Lower lobe of right lung (tissue), 2 donors: ENCODE measurements at regions not wholly inside any gene's neighbourhood (a gene's known extent, or its start where the extent isn't known, plus 50 kb on each side); places are given as distances from the start of the nearest gene placed in this dataset.

Experiments used
- ATAC-seq, 2 donors: fragments of 200-7000 bp; cut with Tn5 transposase; one replicate each; pipeline ENCODE4 v1.9.1; 2020 to 2022; ENCODE audit warnings: mild to moderate bottlenecking in 2 of 2, moderate library complexity in 2 of 2
- DNase-seq: peaks from one replicate; pipeline ENCODE4 v3.0.0-alpha.2; 2020
- H3K27ac ChIP-seq: fragments of 200-600 bp; one replicate; pipeline ENCODE4 v1.8.0; 2022
- H3K27me3 ChIP-seq: fragments of 200-600 bp; one replicate; pipeline ENCODE4 v1.8.0; 2022; ENCODE audit warnings: low read depth
- H3K36me3 ChIP-seq: fragments of 200-600 bp; one replicate; pipeline ENCODE4 v1.8.0; 2022; ENCODE audit warnings: mild to moderate bottlenecking
- H3K4me1 ChIP-seq: fragments of 200-600 bp; one replicate; pipeline ENCODE4 v1.8.0; 2022
- H3K4me3 ChIP-seq: fragments of 200-600 bp; one replicate; pipeline ENCODE4 v1.8.0; 2022; ENCODE audit warnings: mild to moderate bottlenecking
- H3K9me3 ChIP-seq: fragments of 200-600 bp; one replicate; pipeline ENCODE4 v1.8.0; 2022
- CTCF ChIP-seq: fragments of 200-600 bp; IDR thresholded peaks from one replicate; pipeline ENCODE4 v1.8.0; 2022; ENCODE audit warnings: antibody characterized with exemption, mild to moderate bottlenecking
- intact Hi-C: fragments of 100-400 bp; cut with DNase I; formaldehyde crosslinking; loops from one replicate; pipeline ENCODE4 v1.11.0; 2022
- donor health status: DM: no; HTN: yes; CAD: no; lungs with severe emphysema.

GRCh38 chr21:43297391-43297981 is 128.7 kb downstream of the CRYAA start:
- H3K27me3 ChIP-seq, result no peaks in the 10 kb centered on the region
- H3K27ac ChIP-seq, result no peak overlapping the region
- no peak for TF ChIP-seq CTCF
- intact Hi-C loops, result no loop called here
- ATAC-seq, result no peak
- H3K4me1 ChIP-seq, result peaks cover 6% of the 10 kb centered on the region
- H3K36me3 ChIP-seq, result no peaks in the 10 kb centered on the region
- DNase-seq, result peak; percentile 30
- no peaks in the 10 kb centered on the region for H3K9me3 ChIP-seq
- H3K4me3 ChIP-seq, result no peak overlapping the region

- Histone ChIP-seq H3K27ac (no peak overlapping the region), H3K9me3 (no peaks in the 10 kb centered on the region), H3K27me3 (no peaks in the 10 kb centered on the region), H3K4me3 (no peak overlapping the region), H3K4me1 (peaks cover 6% of the 10 kb centered on the region), H3K36me3 (no peaks in the 10 kb centered on the region)
- intact Hi-C loops, result no loop called here
- ATAC-seq (no peak), DNase-seq (peak; percentile 39)
- TF ChIP-seq CTCF, result no peak
Observed at GRCh38 chr21:43295066-43295958, 126.5 kb downstream of the CRYAA start.

DNA sequence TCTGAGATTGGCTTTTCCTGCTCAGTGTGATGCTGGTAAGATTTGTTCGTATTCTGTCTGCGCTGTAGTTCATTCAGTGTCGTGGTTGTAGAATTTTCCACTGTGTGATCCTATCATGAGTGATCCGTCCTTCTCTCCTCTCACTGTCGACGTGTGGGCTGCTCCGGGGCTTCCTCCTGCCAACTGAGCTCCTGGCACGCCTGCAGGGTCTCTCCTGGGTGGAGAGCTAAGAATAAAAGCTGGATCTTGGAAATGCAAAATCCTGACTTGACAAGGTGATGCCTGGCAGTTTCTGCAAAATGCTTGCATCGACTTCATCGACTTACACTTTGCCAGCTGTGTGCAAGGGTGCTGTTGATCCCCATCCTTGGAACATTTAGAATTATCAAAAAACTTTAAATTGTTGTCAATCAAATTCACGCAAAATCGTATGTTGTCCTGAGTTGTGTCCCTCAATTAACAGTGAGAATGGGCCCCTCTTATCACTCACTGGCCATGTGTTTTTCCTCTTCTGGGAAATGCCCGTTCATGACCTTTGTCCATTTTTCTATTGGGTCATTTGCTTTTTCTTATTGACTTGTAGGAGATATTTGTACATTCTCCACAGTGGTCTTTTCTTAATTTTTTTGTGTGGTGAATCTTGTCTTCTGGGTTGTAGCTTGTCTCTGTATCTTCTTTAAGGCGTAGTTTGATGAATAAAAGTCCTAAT is 125.5 kb downstream of the CRYAA start:
- Histone ChIP-seq H3K27ac (no peak overlapping the region), H3K27me3 (no peaks in the 10 kb centered on the region), H3K9me3 (no peaks in the 10 kb centered on the region), H3K36me3 (no peaks in the 10 kb centered on the region), H3K4me3 (no peak overlapping the region), H3K4me1 (no peaks in the 10 kb centered on the region)
- DNase-seq (no peak), ATAC-seq (no peak)
- no peak for TF ChIP-seq CTCF
- intact Hi-C loops, result no loop called here

GRCh38 chr21:43292866-43293142 is 124.0 kb downstream of the CRYAA start:
- no peaks in the 10 kb centered on the region for H3K9me3 ChIP-seq

More at GRCh38 chr21:43292866-43293142, 124.0 kb downstream of the CRYAA start:
- DNase-seq, result no peak
- intact Hi-C loops, result no loop called here
- Histone ChIP-seq H3K36me3 (no peaks in the 10 kb centered on the region), H3K4me3 (no peak overlapping the region), H3K27ac (no peak overlapping the region), H3K27me3 (no peaks in the 10 kb centered on the region), H3K4me1 (no peaks in the 10 kb centered on the region)
- no peak for ATAC-seq
- no peak for TF ChIP-seq CTCF
